ENCODE measurements at regions not wholly inside any gene's neighbourhood (a gene's known extent, or its start where the extent isn't known, plus 50 kb on each side); places are given as distances from the start of the nearest gene placed in this dataset.

- Histone ChIP-seq H3K36me3 (ENCODE audit: insufficient read depth, low read length) (no peaks in the 10 kb centered on the region), H3K4me1 (ENCODE audit: insufficient read depth, low read length) (no peaks in the 10 kb centered on the region), H3K4me2 (ENCODE audit: insufficient read depth, low read length) (no peak overlapping the region)
These were observed 84.5 kb downstream of the MINAR1 start for GRCh38 chr15:79516646-79517045.

GRCh38 chr15:79519628-79520027 lies 87.5 kb downstream of the MINAR1 start:
- peaks cover 5% of the 10 kb centered on the region for H3K27me3 ChIP-seq (ENCODE audit: insufficient read depth, low read length)
- no peak for DNase-seq (ENCODE audit: insufficient read length, low spot score, missing footprints)
- no peaks in the 10 kb centered on the region for H3K79me2 ChIP-seq (ENCODE audit: insufficient read depth, low read length)
- H3K27ac ChIP-seq (ENCODE audit: low read depth, low read length) = no peak overlapping the region
- H3K4me2 ChIP-seq (ENCODE audit: insufficient read depth, low read length) = no peak overlapping the region
- no peaks in the 10 kb centered on the region for H4K20me1 ChIP-seq (ENCODE audit: insufficient read depth, low read length)
- no peak overlapping the region for H3K4me3 ChIP-seq (ENCODE audit: insufficient read depth, low read length)
- no peaks in the 10 kb centered on the region for H3K4me1 ChIP-seq (ENCODE audit: insufficient read depth, low read length)
- H2AFZ ChIP-seq (ENCODE audit: low read length) = no peak overlapping the region
- no peaks in the 10 kb centered on the region for H3K9me3 ChIP-seq (ENCODE audit: low read depth, low read length)
- no peaks in the 10 kb centered on the region for H3K36me3 ChIP-seq (ENCODE audit: insufficient read depth, low read length)
- no peak for TF ChIP-seq CTCF (IDR thresholded peaks at IDR 0.05; ENCODE audit: extremely low read depth, low read depth, low read length)

More at GRCh38 chr15:79516646-79517045, 84.5 kb downstream of the MINAR1 start:
- Histone ChIP-seq H3K4me3 (ENCODE audit: insufficient read depth, low read length) (no peak overlapping the region), H3K9me3 (ENCODE audit: low read depth, low read length) (no peaks in the 10 kb centered on the region), H3K27me3 (ENCODE audit: insufficient read depth, low read length) (peaks cover 5% of the 10 kb centered on the region), H3K27ac (ENCODE audit: low read depth, low read length) (no peak overlapping the region), H3K79me2 (ENCODE audit: insufficient read depth, low read length) (no peaks in the 10 kb centered on the region), H4K20me1 (ENCODE audit: insufficient read depth, low read length) (no peaks in the 10 kb centered on the region), H2AFZ (ENCODE audit: low read length) (no peak overlapping the region)
- DNase-seq (ENCODE audit: insufficient read length, low spot score, missing footprints) = no peak
- no peak for TF ChIP-seq CTCF (IDR thresholded peaks at IDR 0.05; ENCODE audit: extremely low read depth, low read depth, low read length)

- no peak for DNase-seq (ENCODE audit: insufficient read length, low spot score, missing footprints)
- no peak for TF ChIP-seq CTCF (IDR thresholded peaks at IDR 0.05; ENCODE audit: extremely low read depth, low read depth, low read length)
- Histone ChIP-seq H3K36me3 (ENCODE audit: insufficient read depth, low read length) (no peaks in the 10 kb centered on the region), H3K4me2 (ENCODE audit: insufficient read depth, low read length) (no peak overlapping the region), H3K9me3 (ENCODE audit: low read depth, low read length) (no peaks in the 10 kb centered on the region), H3K27ac (ENCODE audit: low read depth, low read length) (no peak overlapping the region), H3K27me3 (ENCODE audit: insufficient read depth, low read length) (peaks cover 5% of the 10 kb centered on the region), H4K20me1 (ENCODE audit: insufficient read depth, low read length) (no peaks in the 10 kb centered on the region), H2AFZ (ENCODE audit: low read length) (no peak overlapping the region), H3K4me3 (ENCODE audit: insufficient read depth, low read length) (no peak overlapping the region), H3K4me1 (ENCODE audit: insufficient read depth, low read length) (no peaks in the 10 kb centered on the region), H3K79me2 (ENCODE audit: insufficient read depth, low read length) (no peaks in the 10 kb centered on the region)
These were observed 88.5 kb downstream of the MINAR1 start for GRCh38 chr15:79520654-79521053.

- Histone ChIP-seq H3K36me3 (ENCODE audit: insufficient read depth, low read length) (no peaks in the 10 kb centered on the region), H3K79me2 (ENCODE audit: insufficient read depth, low read length) (no peaks in the 10 kb centered on the region), H3K27me3 (ENCODE audit: insufficient read depth, low read length) (peaks cover 6% of the 10 kb centered on the region), H4K20me1 (ENCODE audit: insufficient read depth, low read length) (no peaks in the 10 kb centered on the region), H3K4me2 (ENCODE audit: insufficient read depth, low read length) (no peak overlapping the region), H2AFZ (ENCODE audit: low read length) (no peak overlapping the region), H3K27ac (ENCODE audit: low read depth, low read length) (no peak overlapping the region), H3K9me3 (ENCODE audit: low read depth, low read length) (no peaks in the 10 kb centered on the region), H3K4me3 (ENCODE audit: insufficient read depth, low read length) (no peak overlapping the region), H3K4me1 (ENCODE audit: insufficient read depth, low read length) (no peaks in the 10 kb centered on the region)
- no peak for DNase-seq (ENCODE audit: insufficient read length, low spot score, missing footprints)
- no peak for TF ChIP-seq CTCF (IDR thresholded peaks at IDR 0.05; ENCODE audit: extremely low read depth, low read depth, low read length)
These were observed 90.5 kb downstream of the MINAR1 start for GRCh38 chr15:79522656-79523055.

Measured in osteoblast (primary cell).